HCEC 1CT (cell line): ENCODE measurements at regions not wholly inside any gene's neighbourhood (a gene's known extent, or its start where the extent isn't known, plus 50 kb on each side); places are given as distances from the start of the nearest gene placed in this dataset.

ENCODE experiments used
- DNase-seq: peaks from one replicate; pipeline ENCODE4 v3.0.0-alpha.2; 2017

DNA sequence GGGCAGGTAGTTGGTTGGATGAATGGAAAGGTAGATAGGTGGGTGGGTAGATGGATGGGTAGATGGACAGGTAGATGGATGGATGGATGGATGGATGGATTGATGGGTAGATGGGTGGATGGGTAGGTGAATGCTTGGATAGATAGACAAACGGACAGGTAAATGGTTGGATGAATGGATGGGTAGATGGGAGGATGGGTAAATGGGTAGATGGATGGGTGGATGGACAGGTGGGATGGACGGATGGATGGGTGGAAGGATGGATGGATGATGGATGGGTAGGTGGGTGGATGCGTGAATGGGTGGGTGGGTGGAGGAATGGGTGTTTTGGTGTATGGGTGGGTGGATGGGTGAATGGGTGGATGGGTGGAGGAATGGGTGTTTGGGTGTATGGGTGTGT, 50.1 kb upstream of the ASAP2 start:
- DNase-seq, result no peak

DNA sequence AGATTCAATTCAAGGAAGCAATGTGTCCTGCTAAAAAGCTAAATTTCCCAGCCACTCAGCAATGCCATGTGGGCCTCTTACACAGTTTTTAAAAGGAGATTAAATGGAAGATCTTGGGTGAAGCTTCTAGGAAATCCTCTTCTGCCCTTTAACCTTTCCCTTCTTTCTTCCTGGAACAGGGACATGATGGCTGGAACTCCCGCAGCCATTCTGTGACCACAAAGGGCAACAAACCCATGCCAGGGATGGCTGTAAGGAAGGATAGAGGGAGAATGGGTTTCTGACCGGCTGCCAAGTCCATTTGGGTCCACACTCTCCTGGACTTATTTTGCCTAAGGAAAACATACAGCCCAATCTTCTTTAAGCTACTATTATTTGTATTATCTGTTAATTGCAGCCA, 52.6 kb upstream of the ASAP2 start:
- DNase-seq, result no peak

DNA sequence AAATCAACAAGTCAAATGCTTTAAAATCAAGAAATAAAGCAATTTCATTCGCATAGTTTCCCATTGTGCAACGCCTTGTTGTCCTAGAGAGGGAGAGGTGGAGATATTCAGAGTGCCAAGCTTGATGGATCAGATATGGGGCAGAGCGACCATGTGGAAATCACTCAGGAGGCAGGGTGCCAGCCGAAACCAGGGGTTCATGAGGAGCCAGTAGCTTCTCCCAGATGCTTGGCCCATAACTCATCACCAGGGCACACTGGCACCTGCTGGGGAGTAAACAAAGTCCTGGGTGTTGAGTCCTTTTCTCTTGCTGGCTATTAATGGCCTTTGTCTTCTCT, 53.0 kb upstream of the ASAP2 start:
- DNase-seq, result no peak

DNA sequence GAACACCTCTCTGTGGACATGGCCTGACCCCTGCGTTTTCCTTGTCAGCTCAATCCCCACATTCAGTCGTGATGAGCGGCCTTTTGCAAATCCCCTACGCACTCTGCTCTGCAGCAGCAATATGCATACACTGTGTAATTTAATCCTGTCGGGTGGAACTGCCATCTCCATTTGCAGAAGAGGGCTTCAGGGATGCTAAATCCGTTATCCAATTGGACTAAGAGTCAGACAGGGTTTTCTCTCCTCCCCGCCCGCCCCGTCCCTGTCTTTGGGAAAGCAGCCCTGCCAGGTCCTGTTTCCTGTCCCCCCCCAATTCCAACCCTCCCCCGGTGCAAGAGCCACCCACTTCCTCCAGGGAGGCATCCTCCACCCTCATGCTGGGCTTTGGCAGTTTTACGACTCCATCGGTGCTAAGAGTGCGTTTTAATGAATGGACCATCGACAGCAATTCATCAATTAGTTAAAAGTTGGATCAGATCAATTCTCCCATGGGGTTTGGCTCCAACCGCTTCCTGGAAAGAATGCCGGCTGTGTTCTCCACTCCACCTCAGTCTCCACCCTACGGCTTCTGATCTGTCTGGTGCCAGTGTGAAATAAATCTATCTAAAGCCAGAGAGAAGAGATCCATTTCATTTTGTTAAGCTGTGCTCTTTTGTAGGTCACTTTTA, 53.5 kb upstream of the ASAP2 start:
- no peak for DNase-seq

DNA sequence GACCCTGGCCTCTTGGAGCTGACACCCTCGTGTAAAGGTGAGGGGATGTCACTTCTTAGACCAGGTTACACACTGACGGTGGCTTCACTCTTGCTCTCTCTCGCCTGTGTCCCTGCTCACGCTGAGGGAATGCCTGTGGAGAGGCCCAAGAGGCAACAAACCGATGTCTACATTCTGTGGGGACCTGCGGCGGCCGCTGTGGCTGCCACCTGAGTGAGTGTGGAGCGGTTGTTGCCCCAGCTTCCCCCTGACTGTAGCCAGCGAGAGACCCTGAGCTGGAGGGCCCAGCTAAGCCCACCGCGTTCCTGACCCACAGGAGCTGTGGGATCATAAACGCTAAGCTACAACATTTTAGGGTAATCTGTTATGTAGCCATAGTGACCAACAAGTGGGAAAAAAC, 55.7 kb upstream of the ASAP2 start:
- DNase-seq, result no peak

DNA sequence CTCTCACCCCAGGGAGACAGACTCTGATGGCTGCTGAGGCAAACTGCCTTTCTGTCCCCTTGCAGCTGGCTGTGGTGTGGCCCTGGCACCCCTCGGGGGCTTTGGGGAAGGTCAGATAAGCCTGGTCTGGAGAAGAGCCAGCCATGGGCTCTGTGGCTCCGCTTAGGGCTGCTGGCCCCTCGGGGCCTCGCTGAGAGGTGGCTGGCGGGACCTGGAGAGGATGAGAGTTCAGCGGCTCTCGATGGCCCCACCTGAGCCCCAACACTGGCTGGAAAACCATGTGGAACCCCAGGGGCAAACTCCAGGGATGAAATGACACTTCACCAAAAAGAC, 56.1 kb upstream of the ASAP2 start:
- no peak for DNase-seq

DNA sequence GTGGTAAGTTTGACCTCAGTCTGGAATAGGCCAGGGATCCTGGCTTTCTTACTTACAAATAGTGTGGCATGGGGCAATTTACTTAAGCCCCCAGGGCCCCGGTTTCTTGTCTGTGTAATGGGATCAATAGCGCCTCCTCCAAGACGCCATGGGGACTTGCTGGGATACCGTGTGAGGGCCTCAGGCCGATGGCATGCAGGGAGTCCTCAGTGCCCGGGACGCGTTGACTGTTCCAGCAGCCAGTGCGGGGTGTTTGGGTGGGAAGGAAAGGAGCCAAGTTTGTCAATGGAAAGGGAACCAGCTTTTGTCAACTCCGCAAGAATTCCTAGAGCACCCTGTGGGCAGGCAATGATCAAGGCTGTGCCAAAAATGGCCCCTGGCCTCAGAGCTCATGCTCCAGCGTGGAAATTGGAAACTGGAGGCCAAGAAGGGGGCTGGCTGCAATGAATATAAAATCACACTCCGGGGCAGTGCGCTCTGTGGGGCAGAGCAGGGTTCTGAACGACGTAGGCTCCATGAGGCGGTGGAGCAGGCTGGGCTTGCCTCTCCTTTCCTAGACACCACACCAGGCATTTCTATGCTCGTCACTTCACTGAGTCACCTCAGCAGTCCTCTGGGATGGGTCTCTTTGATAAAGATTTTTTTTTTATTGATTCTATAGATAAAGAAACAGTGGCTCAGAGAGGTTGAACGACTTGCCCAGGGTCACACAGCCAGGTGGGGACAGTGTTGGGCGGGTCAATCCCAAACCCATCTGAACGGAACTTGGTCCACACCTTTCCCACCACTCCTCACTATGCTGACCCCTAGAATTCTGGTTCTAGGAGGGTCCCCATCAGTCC, 56.7 kb upstream of the ASAP2 start:
- DNase-seq, result no peak

DNA sequence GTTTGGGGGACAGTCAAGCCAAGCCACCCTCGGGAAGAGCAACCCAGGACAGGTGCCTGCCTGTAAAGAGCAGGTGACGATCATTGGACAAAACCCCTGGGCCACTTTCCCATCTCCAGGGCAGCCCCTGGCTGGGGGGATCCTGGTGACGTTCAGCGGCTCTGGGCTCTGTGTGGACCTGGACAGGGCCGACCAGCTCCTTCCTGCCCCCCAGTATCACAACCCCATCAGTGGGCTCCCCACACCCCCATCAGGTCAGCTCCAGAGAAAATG, 57.3 kb upstream of the ASAP2 start:
- no peak for DNase-seq

DNA sequence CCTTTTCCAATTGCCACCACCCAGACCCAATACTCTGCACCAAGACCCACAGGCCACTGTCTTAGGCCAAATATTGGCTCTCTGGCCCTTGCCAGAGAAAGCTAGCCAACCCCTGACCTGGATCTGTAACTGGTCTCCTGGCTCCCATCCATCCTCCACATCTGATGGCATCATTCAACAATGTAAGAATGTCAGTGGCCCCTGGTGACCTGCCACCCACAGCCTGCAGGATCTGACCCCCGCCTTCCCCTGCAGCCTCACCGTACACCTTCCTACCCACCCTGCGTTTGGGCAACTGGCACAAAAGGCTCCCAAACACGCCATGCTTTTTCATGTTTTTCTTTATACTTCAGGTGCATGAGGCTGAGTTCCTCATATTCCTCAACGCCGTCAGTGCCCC, 60.0 kb upstream of the ASAP2 start:
- no peak for DNase-seq

DNA sequence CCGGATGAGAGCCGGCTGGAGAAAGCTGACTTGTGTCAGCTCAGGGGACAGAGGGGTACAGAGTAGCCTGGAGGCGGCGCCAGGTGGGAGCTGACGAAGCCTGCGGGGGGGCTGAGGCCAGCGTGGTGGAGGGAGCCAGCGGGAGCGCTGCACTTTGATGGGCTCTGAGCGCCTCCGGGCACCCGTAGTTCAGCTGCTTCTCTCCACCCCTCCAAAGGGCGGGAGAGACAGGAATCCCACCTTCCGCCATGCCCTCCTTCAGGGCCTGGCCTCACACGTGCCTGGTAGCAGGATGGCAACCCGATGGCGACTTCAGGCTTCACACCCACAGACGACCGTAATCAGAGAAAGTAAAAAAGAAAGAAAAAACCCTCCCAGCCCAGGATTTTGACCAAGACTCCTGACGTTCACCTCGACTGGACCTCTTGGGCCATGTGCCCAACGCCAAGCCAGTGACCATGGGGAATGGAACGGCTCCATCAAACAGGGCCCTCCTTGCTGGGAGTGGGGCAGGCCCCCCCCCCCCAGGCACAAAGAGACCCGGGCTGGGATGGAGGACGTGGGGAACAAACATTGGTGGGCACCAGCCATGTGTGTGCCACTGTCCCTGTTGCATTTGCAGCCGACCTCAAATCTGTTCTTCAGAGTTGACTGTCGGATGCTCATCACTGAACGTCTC, 60.7 kb upstream of the ASAP2 start:
- no peak for DNase-seq

DNA sequence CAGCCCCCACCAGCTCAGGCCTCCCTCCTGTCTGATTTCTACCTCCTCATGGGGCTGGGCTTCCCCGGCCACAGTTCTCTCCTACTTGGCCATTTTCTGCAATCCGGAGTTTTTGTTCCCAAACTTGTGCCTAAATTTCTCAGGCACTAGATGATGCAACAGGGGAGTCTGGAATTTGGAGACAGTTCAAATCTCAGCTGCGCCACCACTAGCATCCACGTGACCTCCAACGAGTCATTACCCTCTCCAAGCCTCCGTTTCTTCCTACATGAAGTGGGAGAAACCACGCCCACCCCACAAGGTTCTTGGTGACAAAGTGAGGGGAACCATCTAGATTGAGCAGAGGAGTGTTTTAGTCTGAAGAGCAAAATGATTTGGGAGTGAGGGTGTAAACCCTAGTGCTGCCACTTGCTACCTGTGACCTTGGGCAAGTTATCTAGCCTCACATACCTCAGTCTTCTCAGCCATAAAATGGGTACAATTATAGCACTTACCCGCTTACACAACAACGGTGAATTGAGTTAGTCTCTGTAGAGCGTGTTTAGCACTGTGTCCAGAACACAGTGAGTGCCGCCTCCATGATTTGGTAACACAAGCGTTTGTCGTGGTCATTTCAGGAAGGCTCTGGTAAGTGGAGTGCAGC, 61.4 kb upstream of the ASAP2 start:
- DNase-seq, result peak; percentile 85

DNA sequence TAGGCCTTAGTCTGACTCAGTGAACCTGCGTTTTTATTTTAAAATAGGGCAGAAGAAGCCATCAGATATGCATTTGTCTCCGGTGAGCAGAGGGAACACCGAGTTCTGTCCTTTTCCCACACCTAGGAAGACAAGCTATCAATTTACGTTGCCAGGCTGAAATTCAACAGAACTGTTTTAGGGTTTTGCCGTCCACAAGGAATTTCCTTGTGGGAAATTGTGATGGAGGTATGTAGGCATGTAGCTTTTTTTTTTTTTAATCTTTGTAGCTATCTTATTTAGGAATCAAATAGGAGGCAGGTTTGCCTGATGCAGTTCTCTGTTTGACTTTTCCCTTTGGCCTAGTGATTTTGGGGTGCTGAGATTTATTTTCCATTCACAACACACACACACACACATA, 62.0 kb upstream of the ASAP2 start:
- no peak for DNase-seq

DNA sequence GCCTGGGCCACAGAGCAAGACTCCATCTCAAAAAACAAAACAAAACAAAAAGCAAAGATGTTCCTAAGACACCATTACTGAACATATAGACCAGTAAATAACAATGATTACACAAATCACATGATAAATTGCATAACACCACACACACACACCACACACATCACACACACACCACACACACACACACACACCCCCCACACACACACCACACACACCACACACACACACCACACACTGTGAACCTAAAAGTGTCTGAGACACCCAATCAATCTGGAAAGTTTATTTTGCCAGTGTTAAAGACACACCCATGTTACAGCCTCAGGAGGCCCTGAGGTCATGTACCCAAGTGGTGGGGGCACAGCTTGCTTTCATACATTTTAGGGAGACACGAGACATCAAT, 62.6 kb upstream of the ASAP2 start:
- no peak for DNase-seq

DNA sequence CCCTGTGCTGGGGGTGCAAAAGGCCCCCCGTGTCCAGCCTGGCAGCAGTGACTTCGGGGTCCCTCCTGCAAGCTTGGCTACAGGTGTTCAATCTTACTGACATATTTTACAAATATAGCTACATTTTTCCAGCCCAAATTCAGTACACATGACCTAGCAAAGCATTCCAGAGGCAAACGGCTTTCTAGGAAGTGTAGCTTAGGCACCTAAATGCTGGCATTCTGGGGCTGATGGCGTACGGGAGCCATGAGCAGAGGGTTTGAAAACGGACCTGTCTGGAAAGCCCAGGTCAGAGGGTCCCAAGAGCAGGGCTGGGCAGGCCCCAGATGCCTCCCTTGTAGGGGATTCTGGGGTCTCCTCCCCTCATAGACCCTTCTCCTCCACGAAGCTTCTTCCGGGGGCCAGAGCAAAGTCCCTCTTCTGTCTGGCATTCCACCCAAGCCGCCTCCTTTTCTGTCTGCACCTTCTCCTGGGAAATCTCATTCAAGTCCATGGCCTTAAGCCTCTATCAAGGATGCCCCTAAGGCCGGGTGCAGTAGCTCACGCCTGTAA, 63.3 kb upstream of the ASAP2 start:
- no peak for DNase-seq

DNA sequence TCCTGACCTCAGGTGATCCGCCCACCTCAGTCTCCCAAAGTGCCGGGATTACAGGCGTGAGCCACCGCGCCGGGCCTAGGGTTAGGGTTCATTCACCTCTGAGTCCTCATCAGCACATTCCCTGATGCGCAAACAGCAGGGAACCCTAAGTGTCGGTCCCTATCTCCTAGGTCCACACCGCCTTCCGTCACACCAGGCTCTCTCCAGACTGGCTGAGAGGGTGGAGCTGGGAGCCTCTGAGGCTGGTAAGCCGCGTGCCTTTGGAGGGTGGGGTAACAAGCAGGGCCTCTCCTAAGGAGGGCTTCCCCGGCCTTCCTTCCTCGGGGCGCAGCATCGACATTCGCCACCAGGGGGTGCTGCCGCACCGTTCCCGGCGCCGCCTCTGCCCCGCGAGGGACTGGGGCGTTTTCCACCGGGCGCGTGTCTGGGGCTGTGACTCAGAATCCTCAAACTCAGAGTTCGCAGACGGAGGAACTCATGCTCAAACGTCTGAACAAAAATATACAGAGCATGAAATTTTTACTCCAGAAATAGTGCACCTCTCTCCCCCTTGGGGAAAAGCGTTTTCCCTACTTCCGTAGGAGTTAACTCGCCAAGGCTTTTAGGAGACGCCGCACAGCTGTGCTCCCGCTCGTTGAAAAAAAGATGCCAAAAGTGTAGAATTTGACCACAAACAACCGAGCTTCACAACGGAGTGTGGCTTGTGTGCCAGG, 63.9 kb upstream of the ASAP2 start:
- DNase-seq, result peak; percentile 87

DNA sequence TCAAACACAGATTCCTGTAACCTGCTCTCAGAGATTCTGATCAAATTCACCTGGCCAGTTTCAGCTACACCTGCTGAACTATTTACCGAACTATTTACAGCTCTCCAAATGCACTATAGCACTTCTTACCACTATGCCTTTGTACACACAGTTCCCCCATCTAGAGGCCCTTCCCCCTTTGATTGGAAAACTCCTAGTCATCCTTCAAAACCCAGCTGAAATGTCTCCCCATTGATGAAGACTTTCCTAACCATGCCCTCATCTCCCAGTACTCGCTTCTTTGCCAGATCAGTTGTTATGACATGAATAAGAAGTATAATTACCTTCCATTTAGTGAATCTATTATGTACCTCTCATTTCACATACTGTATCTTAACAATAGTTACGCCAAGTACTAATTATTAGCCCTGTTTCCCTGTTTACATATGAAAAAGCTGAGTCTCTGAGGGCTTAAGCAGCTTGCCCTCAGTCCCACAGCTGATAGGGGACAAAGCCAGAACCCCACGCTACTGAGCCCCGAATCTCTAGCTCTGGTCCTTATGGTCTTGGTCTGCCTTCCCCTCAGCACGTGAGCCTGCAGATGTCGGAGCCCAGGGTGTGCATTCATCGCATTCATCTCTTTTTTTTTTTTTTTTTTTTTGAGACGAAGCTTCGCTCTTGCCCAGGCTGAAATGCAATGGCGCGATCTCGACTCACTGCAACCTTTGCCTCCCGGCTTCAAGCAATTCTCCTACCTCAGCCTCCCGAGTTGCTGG, 64.7 kb upstream of the ASAP2 start:
- DNase-seq, result no peak

DNA sequence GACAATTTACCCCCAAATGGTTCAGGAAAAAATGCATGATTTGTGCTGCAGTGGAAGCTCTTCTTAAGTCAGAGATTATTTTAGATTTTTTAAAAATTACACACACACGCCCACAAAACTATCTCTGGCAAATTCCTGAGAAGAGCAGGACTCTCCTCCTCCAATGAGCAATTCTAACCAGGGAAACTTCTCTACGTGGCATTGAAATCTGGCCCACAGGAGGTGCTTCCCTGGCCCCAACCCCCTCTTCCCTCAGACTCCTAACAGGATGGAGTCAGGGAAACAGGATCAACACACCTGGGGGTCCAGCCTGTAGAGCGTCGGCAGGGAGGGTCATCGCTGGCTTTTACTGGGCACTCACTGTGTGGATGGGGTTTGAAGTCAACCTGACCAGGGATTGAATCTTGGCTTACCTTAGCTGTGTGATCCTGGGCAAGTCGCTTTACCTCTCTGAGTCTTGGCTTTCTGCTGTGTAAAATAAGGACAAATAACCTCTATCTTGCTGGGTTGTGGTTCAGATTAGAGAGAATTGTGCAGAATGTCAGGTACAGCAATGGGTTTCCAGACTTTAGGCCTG, 65.4 kb upstream of the ASAP2 start:
- DNase-seq, result no peak

DNA sequence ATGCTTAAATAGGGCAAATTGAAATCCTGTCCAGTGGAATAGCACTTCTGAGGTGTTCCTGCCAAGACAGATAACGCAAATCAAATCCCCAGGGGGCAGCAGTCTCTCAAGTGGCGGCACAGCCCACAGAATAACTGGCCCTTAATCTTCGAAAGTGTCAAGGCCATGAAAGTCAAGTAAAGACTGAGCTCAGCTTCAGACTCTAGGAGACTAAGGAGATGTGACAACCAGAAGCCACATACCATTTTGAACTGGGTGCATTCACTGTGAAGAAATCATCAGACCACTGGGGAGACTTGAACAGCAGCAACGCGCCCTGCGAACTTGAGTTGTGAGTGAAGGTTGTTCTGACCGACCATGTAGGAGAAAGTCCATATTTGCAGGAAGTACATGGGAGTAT, 66.0 kb upstream of the ASAP2 start:
- DNase-seq, result no peak

DNA sequence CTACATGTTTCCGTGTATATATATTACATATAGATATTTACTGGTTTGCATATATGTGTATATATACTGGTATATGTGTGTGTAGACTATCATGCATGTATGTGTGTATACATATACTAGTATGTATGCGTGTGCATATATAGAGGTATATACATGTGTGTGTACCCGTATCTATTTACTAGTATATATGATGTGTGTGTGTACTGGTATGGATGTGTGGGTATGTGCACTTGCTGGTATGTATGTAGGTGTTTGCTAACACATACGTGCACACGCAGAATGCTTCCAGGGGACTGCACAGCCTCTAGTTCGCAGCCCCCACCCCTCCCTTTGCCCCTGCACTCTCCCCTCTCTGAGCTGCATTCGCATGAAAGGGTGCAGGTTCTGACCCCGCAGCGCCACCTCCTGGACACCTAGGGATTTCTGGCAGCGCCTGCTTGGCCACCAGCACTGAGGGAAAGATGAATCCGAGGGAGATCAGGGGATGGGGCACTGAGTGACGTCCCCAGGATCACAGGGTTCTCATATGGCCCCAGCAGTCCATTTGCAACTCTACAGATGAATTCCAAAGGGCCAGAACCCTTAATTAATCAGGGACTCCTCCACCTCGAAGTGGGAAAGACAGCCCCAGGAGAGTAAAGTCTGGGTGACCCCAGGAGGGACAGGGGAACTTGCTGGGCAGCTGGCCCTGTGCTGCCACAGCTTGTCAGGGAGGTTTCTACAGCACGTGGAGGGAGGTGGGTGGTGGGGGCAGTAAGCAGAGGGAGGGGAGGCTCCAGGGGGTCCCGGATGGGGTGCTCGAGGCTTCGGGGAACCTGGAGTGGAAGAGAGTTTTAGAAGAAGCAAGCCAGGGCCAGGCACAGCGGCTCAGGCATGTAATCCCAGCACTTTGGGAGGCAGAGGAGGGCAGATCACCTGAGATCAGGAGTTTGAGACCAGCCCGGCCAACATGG, 66.8 kb upstream of the ASAP2 start:
- peak; percentile 41 for DNase-seq

DNA sequence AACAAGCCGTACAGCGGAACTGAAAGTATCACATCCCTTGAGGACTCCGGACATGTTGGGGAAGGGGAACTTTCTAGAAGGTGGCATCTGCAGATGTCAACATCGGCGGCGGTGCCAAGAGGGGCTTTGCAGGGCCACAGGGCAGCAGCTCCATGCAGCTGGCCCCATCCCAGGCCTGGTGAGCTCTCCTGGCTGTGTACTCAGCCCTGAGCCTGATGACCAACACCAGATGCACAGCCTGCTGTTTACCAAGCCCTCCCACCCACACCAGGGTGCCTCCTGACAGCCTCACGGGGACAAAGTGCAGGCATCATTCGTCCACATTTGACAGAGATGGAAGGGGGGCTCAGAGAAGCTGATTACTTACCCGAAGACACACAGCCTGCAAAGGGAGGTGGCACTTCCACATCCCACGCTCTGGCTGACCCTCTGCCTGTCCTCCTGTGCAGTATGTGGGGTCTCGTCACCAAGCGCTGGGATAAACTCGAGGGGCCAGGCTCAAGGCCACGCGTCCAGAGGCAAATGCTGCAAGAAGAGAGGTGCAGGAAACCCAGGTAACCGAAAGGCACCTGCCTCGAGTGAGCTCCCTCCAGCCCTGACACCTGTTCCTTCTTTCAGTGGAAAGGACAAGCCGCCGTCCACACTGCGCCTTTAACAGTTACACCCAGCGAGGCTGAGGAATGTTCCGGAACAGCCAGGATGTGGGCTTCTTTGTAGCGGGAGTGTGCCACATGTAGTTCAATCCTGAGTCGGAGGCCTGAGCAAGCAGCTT, 69.0 kb upstream of the ASAP2 start:
- no peak for DNase-seq
